ENCODE measurements at regions not wholly inside any gene's neighbourhood (a gene's known extent, or its start where the extent isn't known, plus 50 kb on each side); places are given as distances from the start of the nearest gene placed in this dataset.

DNA sequence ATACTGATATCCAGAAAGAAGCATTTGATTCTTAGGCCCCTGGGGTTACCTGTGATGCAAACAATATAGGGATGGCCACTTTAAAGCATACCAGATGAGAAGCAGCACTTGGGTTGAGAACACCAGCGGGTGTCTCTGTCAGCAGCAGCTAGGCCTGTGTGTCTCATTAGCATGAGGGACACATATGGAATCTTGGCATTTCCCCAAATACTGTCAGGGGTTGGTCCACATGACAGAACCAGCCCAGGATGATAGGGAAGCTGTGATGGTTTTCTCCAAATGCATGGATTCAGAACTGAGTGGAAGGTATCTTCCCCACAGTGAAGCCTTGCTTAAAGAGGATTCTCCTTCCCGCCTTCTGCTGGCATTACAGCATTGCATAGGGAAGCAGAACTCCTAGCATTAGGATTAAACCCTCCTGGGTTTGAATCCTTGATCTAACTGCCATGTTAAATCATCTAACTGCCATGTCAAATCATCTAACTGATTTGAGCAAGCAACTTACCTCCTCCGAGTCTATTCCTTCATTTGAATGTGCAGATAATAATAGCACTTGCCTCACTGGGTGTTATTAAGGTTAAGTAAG lies 111.5 kb upstream of the WSCD2 start:
- Mint-ChIP-seq H3K4me1 (no peaks in the 10 kb centered on the region), H3K27me3 (ENCODE audit: low read depth) (peaks cover 70% of the 10 kb centered on the region), H3K27ac (ENCODE audit: unreplicated experiment) (no peak overlapping the region), H3K4me3 (no peak overlapping the region), H3K9me3 (no peaks in the 10 kb centered on the region), H3K36me3 (ENCODE audit: low read depth) (no peaks in the 10 kb centered on the region)
- no peak for TF ChIP-seq CTCF (conservative IDR thresholded peaks at IDR 0.05)
- DNase-seq (ENCODE audit: low read depth, low spot score) = no peak

- Mint-ChIP-seq H3K4me1 (no peaks in the 10 kb centered on the region), H3K36me3 (ENCODE audit: low read depth) (no peaks in the 10 kb centered on the region), H3K27me3 (ENCODE audit: low read depth) (peaks cover 47% of the 10 kb centered on the region), H3K4me3 (no peak overlapping the region), H3K27ac (ENCODE audit: unreplicated experiment) (no peak overlapping the region), H3K9me3 (no peaks in the 10 kb centered on the region)
- TF ChIP-seq CTCF (conservative IDR thresholded peaks at IDR 0.05) = no peak
- DNase-seq (ENCODE audit: low read depth, low spot score) = no peak
These were observed 109.2 kb upstream of the WSCD2 start for GRCh38 chr12:108019862-108020261.

DNA sequence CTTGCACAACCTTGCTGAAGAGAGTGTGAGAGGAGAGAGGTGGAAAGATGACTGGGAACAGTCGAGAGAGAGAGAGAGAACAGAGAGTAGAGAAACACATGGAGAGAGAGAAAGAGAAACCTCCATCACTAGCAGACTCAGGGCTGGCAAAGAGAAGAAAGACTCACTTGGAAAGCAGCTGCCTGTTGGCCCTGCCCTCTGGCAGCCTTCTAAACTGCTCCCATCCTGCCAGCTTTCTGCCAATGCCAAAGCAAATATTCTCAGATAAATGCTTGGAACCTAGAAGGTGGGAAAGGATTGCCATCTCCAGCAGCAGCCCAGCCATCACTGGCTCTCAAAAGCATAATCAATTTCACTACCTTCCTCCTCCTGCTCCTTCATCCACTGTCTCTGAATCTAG lies 107.9 kb upstream of the WSCD2 start:
- DNase-seq (ENCODE audit: low read depth, low spot score) = no peak
- no peak for TF ChIP-seq CTCF (conservative IDR thresholded peaks at IDR 0.05)
- Mint-ChIP-seq H3K4me1 (no peaks in the 10 kb centered on the region), H3K27me3 (ENCODE audit: low read depth) (peaks cover 46% of the 10 kb centered on the region), H3K9me3 (no peaks in the 10 kb centered on the region), H3K36me3 (ENCODE audit: low read depth) (no peaks in the 10 kb centered on the region), H3K27ac (ENCODE audit: unreplicated experiment) (no peak overlapping the region), H3K4me3 (no peak overlapping the region)

- Mint-ChIP-seq H3K4me1 (no peaks in the 10 kb centered on the region), H3K27me3 (ENCODE audit: low read depth) (peaks cover 49% of the 10 kb centered on the region), H3K27ac (ENCODE audit: unreplicated experiment) (no peak overlapping the region), H3K9me3 (no peaks in the 10 kb centered on the region), H3K36me3 (ENCODE audit: low read depth) (no peaks in the 10 kb centered on the region), H3K4me3 (no peak overlapping the region)
- TF ChIP-seq CTCF (conservative IDR thresholded peaks at IDR 0.05) = no peak
- DNase-seq (ENCODE audit: low read depth, low spot score) = no peak
These were observed 107.1 kb upstream of the WSCD2 start for GRCh38 chr12:108021949-108022522.

GRCh38 chr12:108029051-108029835 lies 99.8 kb upstream of the WSCD2 start:
- H3K9me3 Mint-ChIP-seq = no peaks in the 10 kb centered on the region
- H3K27me3 Mint-ChIP-seq (ENCODE audit: low read depth) = peaks cover 31% of the 10 kb centered on the region
- no peak for TF ChIP-seq CTCF (conservative IDR thresholded peaks at IDR 0.05)
- H3K4me1 Mint-ChIP-seq = peaks cover 26% of the 10 kb centered on the region
- H3K4me3 Mint-ChIP-seq = no peak overlapping the region
- DNase-seq (ENCODE audit: low read depth, low spot score) = no peak
- H3K27ac Mint-ChIP-seq (ENCODE audit: unreplicated experiment) = no peak overlapping the region
- H3K36me3 Mint-ChIP-seq (ENCODE audit: low read depth) = no peaks in the 10 kb centered on the region
